Lower lobe of right lung (tissue), 2 donors: ENCODE measurements at regions not wholly inside any gene's neighbourhood (a gene's known extent, or its start where the extent isn't known, plus 50 kb on each side); places are given as distances from the start of the nearest gene placed in this dataset.

ENCODE experiments used
- ATAC-seq, 2 donors: fragments of 200-7000 bp; cut with Tn5 transposase; one replicate each; pipeline ENCODE4 v1.9.1; 2020 to 2022; ENCODE audit warnings: mild to moderate bottlenecking in 2 of 2, moderate library complexity in 2 of 2
- DNase-seq: peaks from one replicate; pipeline ENCODE4 v3.0.0-alpha.2; 2020
- H3K27ac ChIP-seq: fragments of 200-600 bp; one replicate; pipeline ENCODE4 v1.8.0; 2022
- H3K27me3 ChIP-seq: fragments of 200-600 bp; one replicate; pipeline ENCODE4 v1.8.0; 2022; ENCODE audit warnings: low read depth
- H3K36me3 ChIP-seq: fragments of 200-600 bp; one replicate; pipeline ENCODE4 v1.8.0; 2022; ENCODE audit warnings: mild to moderate bottlenecking
- H3K4me1 ChIP-seq: fragments of 200-600 bp; one replicate; pipeline ENCODE4 v1.8.0; 2022
- H3K4me3 ChIP-seq: fragments of 200-600 bp; one replicate; pipeline ENCODE4 v1.8.0; 2022; ENCODE audit warnings: mild to moderate bottlenecking
- H3K9me3 ChIP-seq: fragments of 200-600 bp; one replicate; pipeline ENCODE4 v1.8.0; 2022
- CTCF ChIP-seq: fragments of 200-600 bp; IDR thresholded peaks from one replicate; pipeline ENCODE4 v1.8.0; 2022; ENCODE audit warnings: antibody characterized with exemption, mild to moderate bottlenecking
- intact Hi-C: fragments of 100-400 bp; cut with DNase I; formaldehyde crosslinking; loops from one replicate; pipeline ENCODE4 v1.11.0; 2022
- donor health status: DM: no; HTN: yes; CAD: no; lungs with severe emphysema.

- DNase-seq (no peak), ATAC-seq (no peak)
- Histone ChIP-seq H3K27me3 (no peaks in the 10 kb centered on the region), H3K9me3 (peaks cover 15% of the 10 kb centered on the region), H3K27ac (no peak overlapping the region), H3K4me3 (no peak overlapping the region), H3K36me3 (no peaks in the 10 kb centered on the region), H3K4me1 (no peaks in the 10 kb centered on the region)
- intact Hi-C loops: no loop called here
- no peak for TF ChIP-seq CTCF
These were observed 175.8 kb upstream of the RARB start for GRCh38 chr3:25252291-25252690.

- no peak overlapping the region for H3K4me3 ChIP-seq
- no peak for TF ChIP-seq CTCF
- DNase-seq: no peak
- H3K27ac ChIP-seq: no peak overlapping the region
- intact Hi-C loops: no loop called here
- H3K27me3 ChIP-seq: no peaks in the 10 kb centered on the region
- H3K4me1 ChIP-seq: no peaks in the 10 kb centered on the region
- no peak for ATAC-seq
- peaks cover 9% of the 10 kb centered on the region for H3K9me3 ChIP-seq
- H3K36me3 ChIP-seq: no peaks in the 10 kb centered on the region
These were observed 171.0 kb upstream of the RARB start for GRCh38 chr3:25257026-25257425.

GRCh38 chr3:25259871-25260270, 168.2 kb upstream of the RARB start:
- H3K4me1 ChIP-seq: no peaks in the 10 kb centered on the region
- no peaks in the 10 kb centered on the region for H3K36me3 ChIP-seq
- ATAC-seq (no peak), DNase-seq (no peak)
- intact Hi-C loops: no loop called here
- TF ChIP-seq CTCF: no peak
- no peaks in the 10 kb centered on the region for H3K27me3 ChIP-seq
- no peaks in the 10 kb centered on the region for H3K9me3 ChIP-seq
- no peak overlapping the region for H3K27ac ChIP-seq
- no peak overlapping the region for H3K4me3 ChIP-seq

- Histone ChIP-seq H3K4me1 (no peaks in the 10 kb centered on the region), H3K36me3 (no peaks in the 10 kb centered on the region), H3K4me3 (no peak overlapping the region), H3K27me3 (no peaks in the 10 kb centered on the region), H3K27ac (no peak overlapping the region), H3K9me3 (no peaks in the 10 kb centered on the region)
- DNase-seq: no peak
- intact Hi-C loops: no loop called here
- no peak for ATAC-seq
- TF ChIP-seq CTCF: no peak
These were observed 165.7 kb upstream of the RARB start for GRCh38 chr3:25262322-25262721.

- no peaks in the 10 kb centered on the region for H3K9me3 ChIP-seq
- no peak for DNase-seq
- TF ChIP-seq CTCF: no peak
These were observed 162.8 kb upstream of the RARB start for GRCh38 chr3:25265284-25265683.

GRCh38 chr3:25266677-25267076, 161.4 kb upstream of the RARB start:
- no peak overlapping the region for H3K4me3 ChIP-seq
- intact Hi-C loops: no loop called here
- no peak overlapping the region for H3K27ac ChIP-seq
- H3K36me3 ChIP-seq: no peaks in the 10 kb centered on the region
- no peaks in the 10 kb centered on the region for H3K4me1 ChIP-seq
- no peak for TF ChIP-seq CTCF
- DNase-seq (no peak), ATAC-seq (no peak)
- no peaks in the 10 kb centered on the region for H3K27me3 ChIP-seq
- H3K9me3 ChIP-seq: no peaks in the 10 kb centered on the region

More at GRCh38 chr3:25265284-25265683, 162.8 kb upstream of the RARB start:
- Histone ChIP-seq H3K4me3 (no peak overlapping the region), H3K36me3 (no peaks in the 10 kb centered on the region), H3K27ac (no peak overlapping the region), H3K27me3 (no peaks in the 10 kb centered on the region), H3K4me1 (no peaks in the 10 kb centered on the region)
- no peak for ATAC-seq
- intact Hi-C loops: no loop called here
